ENCODE measurements at regions not wholly inside any gene's neighbourhood (a gene's known extent, or its start where the extent isn't known, plus 50 kb on each side); places are given as distances from the start of the nearest gene placed in this dataset.
"Not testable (repeated sequence)": the region's sequence is repeated elsewhere in the genome, so short reads cannot be mapped to it uniquely, and the experiment has no call there.

GRCh38 chr7:25603427-25603740, 375.1 kb upstream of the NPVF start:
- H3K36me3 ChIP-seq (replicated peaks in 1 of 2); H3K27me3 ChIP-seq; H3K9me3 ChIP-seq (replicated peaks in 1 of 3); intact Hi-C loops (cut with DNase I); DNase-seq: not testable (repeated sequence)
- TF ChIP-seq CTCF (IDR thresholded peaks at IDR 0.05): peak in 1 of 6 experiments; percentile 4
- 2 to 40% (median 8%) methylated on average over 1 to 5 of the region's 9 CpGs; no CpG with 5 or more reads in 1 of the 4 donors for WGBS, 4 donors
- Histone ChIP-seq H3K27ac (peak overlapping the region in 1 of 5 donors; percentile 10), H3K4me1 (replicated peaks in 1 of 2) (peaks cover 0 to 10% of the 10 kb centered on the region in 2 donors), H3K4me3 (peak overlapping the region in 1 of 4 donors; percentile 50)

- TF ChIP-seq CTCF (IDR thresholded peaks at IDR 0.05) (no peak), POLR2A (IDR thresholded peaks at IDR 0.05) (no peak)
Measured at GRCh38 chr7:25611196-25611595, 382.9 kb upstream of the NPVF start.

GRCh38 chr7:25613912-25614311, 385.6 kb upstream of the NPVF start:
- Histone ChIP-seq H3K27me3 (no peaks in the 10 kb centered on the region), H3K9me3 (replicated peaks in 1 of 3) (peaks cover 0 to 6% (median 0%) of the 10 kb centered on the region in 3 donors), H3K4me3 (no peak overlapping the region), H3K36me3 (replicated peaks in 1 of 2) (no peaks in the 10 kb centered on the region), H3K27ac (no peak overlapping the region), H3K4me1 (replicated peaks in 1 of 2) (peaks cover 0 to 20% of the 10 kb centered on the region in 2 donors)
- intact Hi-C loops (cut with DNase I): no loop called here
- WGBS, 4 donors: 92 to 100% (median 98%) methylated on average over 4 of the region's 4 CpGs
- DNase-seq: no peak
- TF ChIP-seq POLR2A (IDR thresholded peaks at IDR 0.05): no peak

More at GRCh38 chr7:25611196-25611595, 382.9 kb upstream of the NPVF start:
- Histone ChIP-seq H3K27me3 (no peaks in the 10 kb centered on the region), H3K4me3 (no peak overlapping the region), H3K9me3 (replicated peaks in 1 of 3) (peaks cover 0 to 6% (median 0%) of the 10 kb centered on the region in 3 donors), H3K27ac (no peak overlapping the region), H3K4me1 (replicated peaks in 1 of 2) (peaks cover 0 to 6% of the 10 kb centered on the region in 2 donors), H3K36me3 (replicated peaks in 1 of 2) (no peaks in the 10 kb centered on the region)
- 79 to 92% (median 88%) methylated on average over 4 of the region's 4 CpGs for WGBS, 4 donors
- intact Hi-C loops (cut with DNase I): no loop called here
- no peak for DNase-seq

- H3K36me3 ChIP-seq (replicated peaks in 1 of 2): no peaks in the 10 kb centered on the region
- H3K4me1 ChIP-seq (replicated peaks in 1 of 2): peaks cover 0 to 25% of the 10 kb centered on the region in 2 donors
- 66 to 72% (median 68%) methylated on average over 3 of the region's 3 CpGs for WGBS, 4 donors
- no peak for DNase-seq
- no peaks in the 10 kb centered on the region for H3K27me3 ChIP-seq
- TF ChIP-seq CTCF (IDR thresholded peaks at IDR 0.05): no peak
- TF ChIP-seq POLR2A (IDR thresholded peaks at IDR 0.05): no peak
- no peak overlapping the region for H3K4me3 ChIP-seq
- intact Hi-C loops (cut with DNase I): no loop called here
- H3K9me3 ChIP-seq (replicated peaks in 1 of 3): peaks cover 0 to 6% (median 0%) of the 10 kb centered on the region in 3 donors
- H3K27ac ChIP-seq: peak overlapping the region in 3 of 5 donors; percentile 16 to 83 (median 27)
Measured at GRCh38 chr7:25614415-25614814, 386.1 kb upstream of the NPVF start.

- WGBS, 4 donors: 47 to 57% (median 51%) methylated on average over 4 of the region's 4 CpGs
- Histone ChIP-seq H3K4me3 (no peak overlapping the region), H3K4me1 (replicated peaks in 1 of 2) (peaks cover 0 to 31% of the 10 kb centered on the region in 2 donors), H3K9me3 (replicated peaks in 1 of 3) (peaks cover 0 to 6% (median 0%) of the 10 kb centered on the region in 3 donors), H3K27me3 (no peaks in the 10 kb centered on the region), H3K36me3 (replicated peaks in 1 of 2) (no peaks in the 10 kb centered on the region), H3K27ac (peak overlapping the region in 4 of 5 donors; percentile 5 to 83 (median 33))
- intact Hi-C loops (cut with DNase I): no loop called here
- TF ChIP-seq CTCF (IDR thresholded peaks at IDR 0.05) (no peak), POLR2A (IDR thresholded peaks at IDR 0.05) (no peak)
- DNase-seq: no peak
Measured at GRCh38 chr7:25615003-25615402, 386.7 kb upstream of the NPVF start.

All from adrenal gland (tissue), 9 donors.